ENCODE measurements at regions not wholly inside any gene's neighbourhood (a gene's known extent, or its start where the extent isn't known, plus 50 kb on each side); places are given as distances from the start of the nearest gene placed in this dataset.

DNA sequence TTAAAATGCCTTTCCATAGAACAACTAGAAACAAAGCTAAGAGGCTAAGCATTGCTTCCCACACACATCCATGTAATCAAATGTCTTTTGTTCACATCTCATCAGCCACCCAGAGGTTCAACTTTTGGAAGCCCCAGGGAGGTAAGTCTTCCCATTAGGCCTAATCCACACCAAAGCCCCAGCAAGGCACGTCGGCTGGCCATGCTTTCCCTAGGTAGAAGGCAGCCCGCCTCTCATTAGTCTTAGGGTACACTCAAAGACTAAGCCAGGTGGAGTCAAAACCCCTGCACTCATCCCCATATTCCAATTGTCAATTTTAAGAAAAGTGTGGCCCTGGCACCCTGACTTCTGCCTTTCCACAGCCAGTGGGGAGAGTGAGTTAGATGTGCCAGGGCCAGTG lies 87.9 kb downstream of the ATPSCKMT start:
- no peak for ATAC-seq
- TF ChIP-seq BACH2 (CRISPR knock-in tag; IDR thresholded peaks at IDR 0.05; ENCODE audit: borderline replicate concordance) (no peak), GLIS3 (CRISPR knock-in tag; IDR thresholded peaks at IDR 0.05) (no peak), TCF4 (CRISPR knock-in tag; IDR thresholded peaks at IDR 0.05; ENCODE audit: borderline replicate concordance) (no peak), ISL1 (CRISPR knock-in tag; IDR thresholded peaks at IDR 0.05) (no peak), ZNF8 (CRISPR knock-in tag; IDR thresholded peaks at IDR 0.05) (no peak), CSRNP3 (CRISPR knock-in tag; IDR thresholded peaks at IDR 0.05) (no peak), ZFP30 (CRISPR knock-in tag; IDR thresholded peaks at IDR 0.05) (no peak), CSDC2 (CRISPR knock-in tag; IDR thresholded peaks at IDR 0.05) (no peak), OSR1 (CRISPR knock-in tag; IDR thresholded peaks at IDR 0.05) (no peak), ZC3H10 (CRISPR knock-in tag; IDR thresholded peaks at IDR 0.05) (no peak), ZNF565 (CRISPR knock-in tag; conservative IDR thresholded peaks at IDR 0.05; ENCODE audit: low read depth) (no peak), ARNTL (CRISPR knock-in tag; IDR thresholded peaks at IDR 0.05; ENCODE audit: borderline replicate concordance, low read depth) (no peak), ZFP3 (CRISPR knock-in tag; IDR thresholded peaks at IDR 0.05) (no peak), RARB (CRISPR knock-in tag; IDR thresholded peaks at IDR 0.05) (no peak), ESRRG (CRISPR knock-in tag; IDR thresholded peaks at IDR 0.05) (no peak), SNAI2 (CRISPR knock-in tag; IDR thresholded peaks at IDR 0.05) (no peak)
- TF ChIP-seq, protein P1, sequence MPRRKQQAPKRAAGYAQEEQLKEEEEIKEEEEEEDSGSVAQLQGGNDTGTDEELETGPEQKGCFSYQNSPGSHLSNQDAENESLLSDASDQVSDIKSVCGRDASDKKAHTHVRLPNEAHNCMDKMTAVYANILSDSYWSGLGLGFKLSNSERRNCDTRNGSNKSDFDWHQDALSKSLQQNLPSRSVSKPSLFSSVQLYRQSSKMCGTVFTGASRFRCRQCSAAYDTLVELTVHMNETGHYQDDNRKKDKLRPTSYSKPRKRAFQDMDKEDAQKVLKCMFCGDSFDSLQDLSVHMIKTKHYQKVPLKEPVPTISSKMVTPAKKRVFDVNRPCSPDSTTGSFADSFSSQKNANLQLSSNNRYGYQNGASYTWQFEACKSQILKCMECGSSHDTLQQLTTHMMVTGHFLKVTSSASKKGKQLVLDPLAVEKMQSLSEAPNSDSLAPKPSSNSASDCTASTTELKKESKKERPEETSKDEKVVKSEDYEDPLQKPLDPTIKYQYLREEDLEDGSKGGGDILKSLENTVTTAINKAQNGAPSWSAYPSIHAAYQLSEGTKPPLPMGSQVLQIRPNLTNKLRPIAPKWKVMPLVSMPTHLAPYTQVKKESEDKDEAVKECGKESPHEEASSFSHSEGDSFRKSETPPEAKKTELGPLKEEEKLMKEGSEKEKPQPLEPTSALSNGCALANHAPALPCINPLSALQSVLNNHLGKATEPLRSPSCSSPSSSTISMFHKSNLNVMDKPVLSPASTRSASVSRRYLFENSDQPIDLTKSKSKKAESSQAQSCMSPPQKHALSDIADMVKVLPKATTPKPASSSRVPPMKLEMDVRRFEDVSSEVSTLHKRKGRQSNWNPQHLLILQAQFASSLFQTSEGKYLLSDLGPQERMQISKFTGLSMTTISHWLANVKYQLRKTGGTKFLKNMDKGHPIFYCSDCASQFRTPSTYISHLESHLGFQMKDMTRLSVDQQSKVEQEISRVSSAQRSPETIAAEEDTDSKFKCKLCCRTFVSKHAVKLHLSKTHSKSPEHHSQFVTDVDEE (CRISPR knock-in tag; IDR thresholded peaks at IDR 0.05): no peak

DNA sequence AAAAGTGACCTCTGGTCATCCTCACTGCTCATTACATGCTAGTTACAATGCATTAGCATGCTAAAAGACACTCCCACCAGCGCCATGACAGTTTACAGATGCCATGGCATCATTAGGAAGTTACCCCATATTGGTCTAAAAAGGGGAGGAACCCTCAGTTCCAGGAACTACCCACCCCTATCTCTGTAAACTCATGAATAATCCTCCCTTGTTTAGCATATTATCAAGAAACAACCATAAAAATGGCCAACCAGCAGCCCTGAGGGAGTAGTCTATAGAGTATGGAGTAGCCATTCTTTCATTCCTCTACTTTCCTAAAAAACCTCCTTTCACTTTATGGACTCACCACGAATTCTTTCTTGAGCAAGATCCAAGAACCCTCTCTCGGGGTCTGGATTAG lies 89.4 kb downstream of the ATPSCKMT start:
- TF ChIP-seq CSDC2 (CRISPR knock-in tag; IDR thresholded peaks at IDR 0.05) (no peak), ZNF565 (CRISPR knock-in tag; conservative IDR thresholded peaks at IDR 0.05; ENCODE audit: low read depth) (no peak), ISL1 (CRISPR knock-in tag; IDR thresholded peaks at IDR 0.05) (no peak), ZNF70 (CRISPR knock-in tag; IDR thresholded peaks at IDR 0.05) (no peak), TOX (CRISPR knock-in tag; IDR thresholded peaks at IDR 0.05; ENCODE audit: borderline replicate concordance) (no peak), GLIS3 (CRISPR knock-in tag; IDR thresholded peaks at IDR 0.05) (no peak), ESRRG (CRISPR knock-in tag; IDR thresholded peaks at IDR 0.05) (no peak), ZC3H10 (CRISPR knock-in tag; IDR thresholded peaks at IDR 0.05) (no peak), RARB (CRISPR knock-in tag; IDR thresholded peaks at IDR 0.05) (no peak), TCF4 (CRISPR knock-in tag; IDR thresholded peaks at IDR 0.05; ENCODE audit: borderline replicate concordance) (no peak), ZNF8 (CRISPR knock-in tag; IDR thresholded peaks at IDR 0.05) (no peak), BACH2 (CRISPR knock-in tag; IDR thresholded peaks at IDR 0.05; ENCODE audit: borderline replicate concordance) (no peak), ARNTL (CRISPR knock-in tag; IDR thresholded peaks at IDR 0.05; ENCODE audit: borderline replicate concordance, low read depth) (no peak), OSR1 (CRISPR knock-in tag; IDR thresholded peaks at IDR 0.05) (no peak), POU6F1 (CRISPR knock-in tag; IDR thresholded peaks at IDR 0.05; ENCODE audit: borderline replicate concordance, low read depth) (no peak), ZFP30 (CRISPR knock-in tag; IDR thresholded peaks at IDR 0.05) (no peak), SNAI2 (CRISPR knock-in tag; IDR thresholded peaks at IDR 0.05) (no peak)
- TF ChIP-seq, protein P2, sequence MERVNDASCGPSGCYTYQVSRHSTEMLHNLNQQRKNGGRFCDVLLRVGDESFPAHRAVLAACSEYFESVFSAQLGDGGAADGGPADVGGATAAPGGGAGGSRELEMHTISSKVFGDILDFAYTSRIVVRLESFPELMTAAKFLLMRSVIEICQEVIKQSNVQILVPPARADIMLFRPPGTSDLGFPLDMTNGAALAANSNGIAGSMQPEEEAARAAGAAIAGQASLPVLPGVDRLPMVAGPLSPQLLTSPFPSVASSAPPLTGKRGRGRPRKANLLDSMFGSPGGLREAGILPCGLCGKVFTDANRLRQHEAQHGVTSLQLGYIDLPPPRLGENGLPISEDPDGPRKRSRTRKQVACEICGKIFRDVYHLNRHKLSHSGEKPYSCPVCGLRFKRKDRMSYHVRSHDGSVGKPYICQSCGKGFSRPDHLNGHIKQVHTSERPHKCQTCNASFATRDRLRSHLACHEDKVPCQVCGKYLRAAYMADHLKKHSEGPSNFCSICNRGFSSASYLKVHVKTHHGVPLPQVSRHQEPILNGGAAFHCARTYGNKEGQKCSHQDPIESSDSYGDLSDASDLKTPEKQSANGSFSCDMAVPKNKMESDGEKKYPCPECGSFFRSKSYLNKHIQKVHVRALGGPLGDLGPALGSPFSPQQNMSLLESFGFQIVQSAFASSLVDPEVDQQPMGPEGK (CRISPR knock-in tag; IDR thresholded peaks at IDR 0.05; ENCODE audit: borderline replicate concordance): no peak
- TF ChIP-seq, protein P1 (CRISPR knock-in tag; IDR thresholded peaks at IDR 0.05): no peak
- no peak for ATAC-seq

Measured in SK-N-SH treated with all-trans-retinoic acid at 6 μM for 48 hours (cell line).